Progenitor cell of endocrine pancreas (in vitro differentiated cells): ENCODE measurements at regions not wholly inside any gene's neighbourhood (a gene's known extent, or its start where the extent isn't known, plus 50 kb on each side); places are given as distances from the start of the nearest gene placed in this dataset.

ENCODE experiments used
- DNase-seq: peaks from one replicate; pipeline ENCODE4 v3.0.0; 2021; ENCODE audit warnings: low spot score; ENCODE audit not compliant: unreplicated experiment
- H3K27ac Mint-ChIP-seq: 2 replicates; pipeline ENCODE4 v1.8.0; 2021; ENCODE audit warnings: mild to moderate bottlenecking, moderate library complexity, mixed read lengths
- H3K27me3 Mint-ChIP-seq: 2 replicates; pipeline ENCODE4 v1.8.0; 2021; ENCODE audit warnings: mixed read lengths
- H3K36me3 Mint-ChIP-seq: 2 replicates; pipeline ENCODE4 v1.8.0; 2022; ENCODE audit warnings: mixed read lengths; ENCODE audit not compliant: insufficient read depth
- H3K4me1 Mint-ChIP-seq: 2 replicates; pipeline ENCODE4 v1.8.0; 2021; ENCODE audit warnings: low read depth, mixed read lengths
- H3K4me3 Mint-ChIP-seq: 2 replicates; pipeline ENCODE4 v1.8.0; 2021; ENCODE audit warnings: low read depth, mild to moderate bottlenecking, moderate library complexity, mixed read lengths
- H3K9me3 Mint-ChIP-seq: 2 replicates; pipeline ENCODE4 v1.8.0; 2021; ENCODE audit warnings: low read depth, mixed read lengths
- TF ChIP-seq, protein P1 (sequence below): fragments of 200-600 bp; sonication (generic); IDR thresholded peaks from one replicate; pipeline ENCODE4 v1.5.0; 2021; ENCODE audit warnings: antibody characterized with exemption, mild to moderate bottlenecking; ENCODE audit not compliant: unreplicated experiment

DNA sequence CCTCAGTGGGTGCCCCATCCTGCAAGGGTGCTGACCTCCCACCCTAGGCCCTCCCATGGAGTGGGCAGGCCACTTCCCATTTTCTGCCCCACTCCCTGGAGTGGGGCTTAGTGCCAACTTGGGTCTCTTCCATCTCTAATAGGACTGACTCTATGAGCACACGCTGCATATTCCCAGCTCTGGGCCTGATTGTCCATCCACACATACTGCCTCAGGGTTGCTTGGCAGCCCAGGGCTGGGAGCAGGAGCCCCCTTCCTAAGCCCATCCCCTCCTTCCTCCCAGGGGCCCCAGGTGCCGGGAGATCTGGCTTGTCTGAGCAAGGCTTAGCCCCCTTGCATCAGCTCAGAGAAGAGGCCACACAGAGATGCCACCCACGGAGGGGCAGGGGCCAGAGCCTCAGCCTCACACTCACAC, 55.1 kb downstream of the PJA1 start:
- H3K4me1 Mint-ChIP-seq = peaks cover 16% of the 10 kb centered on the region
- DNase-seq = no peak
- H3K9me3 Mint-ChIP-seq = peaks cover 9% of the 10 kb centered on the region
- peaks cover 1% of the 10 kb centered on the region for H3K36me3 Mint-ChIP-seq
- no peak overlapping the region for H3K4me3 Mint-ChIP-seq
- no peak overlapping the region for H3K27ac Mint-ChIP-seq
- TF ChIP-seq, protein P1, sequence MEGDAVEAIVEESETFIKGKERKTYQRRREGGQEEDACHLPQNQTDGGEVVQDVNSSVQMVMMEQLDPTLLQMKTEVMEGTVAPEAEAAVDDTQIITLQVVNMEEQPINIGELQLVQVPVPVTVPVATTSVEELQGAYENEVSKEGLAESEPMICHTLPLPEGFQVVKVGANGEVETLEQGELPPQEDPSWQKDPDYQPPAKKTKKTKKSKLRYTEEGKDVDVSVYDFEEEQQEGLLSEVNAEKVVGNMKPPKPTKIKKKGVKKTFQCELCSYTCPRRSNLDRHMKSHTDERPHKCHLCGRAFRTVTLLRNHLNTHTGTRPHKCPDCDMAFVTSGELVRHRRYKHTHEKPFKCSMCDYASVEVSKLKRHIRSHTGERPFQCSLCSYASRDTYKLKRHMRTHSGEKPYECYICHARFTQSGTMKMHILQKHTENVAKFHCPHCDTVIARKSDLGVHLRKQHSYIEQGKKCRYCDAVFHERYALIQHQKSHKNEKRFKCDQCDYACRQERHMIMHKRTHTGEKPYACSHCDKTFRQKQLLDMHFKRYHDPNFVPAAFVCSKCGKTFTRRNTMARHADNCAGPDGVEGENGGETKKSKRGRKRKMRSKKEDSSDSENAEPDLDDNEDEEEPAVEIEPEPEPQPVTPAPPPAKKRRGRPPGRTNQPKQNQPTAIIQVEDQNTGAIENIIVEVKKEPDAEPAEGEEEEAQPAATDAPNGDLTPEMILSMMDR = no peak
- no peaks in the 10 kb centered on the region for H3K27me3 Mint-ChIP-seq

DNA sequence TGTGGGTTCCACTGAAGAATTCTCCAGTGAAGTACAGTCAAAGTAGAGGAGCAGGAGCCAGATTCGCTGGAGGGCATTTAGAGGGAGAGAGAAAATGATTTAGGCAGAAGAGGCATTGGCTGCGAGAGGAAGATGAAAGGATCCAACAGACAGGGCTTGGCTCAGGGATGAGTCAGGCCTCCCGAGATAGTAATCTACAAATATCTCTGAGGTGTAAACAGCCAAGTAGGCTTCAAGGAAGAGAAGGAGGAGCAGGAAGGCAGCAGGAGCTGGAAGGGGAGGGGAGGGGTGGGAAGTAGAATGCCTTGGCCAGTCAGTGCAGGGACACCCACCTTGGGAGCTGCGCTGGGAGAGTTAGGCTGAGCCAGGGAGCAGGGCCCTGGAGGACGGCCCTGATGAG, 55.5 kb downstream of the PJA1 start:
- Mint-ChIP-seq H3K4me1 (peaks cover 16% of the 10 kb centered on the region), H3K9me3 (peaks cover 9% of the 10 kb centered on the region), H3K27me3 (no peaks in the 10 kb centered on the region), H3K27ac (no peak overlapping the region), H3K36me3 (peaks cover 1% of the 10 kb centered on the region), H3K4me3 (no peak overlapping the region)
- DNase-seq = no peak
- TF ChIP-seq, protein P1 = no peak

DNA sequence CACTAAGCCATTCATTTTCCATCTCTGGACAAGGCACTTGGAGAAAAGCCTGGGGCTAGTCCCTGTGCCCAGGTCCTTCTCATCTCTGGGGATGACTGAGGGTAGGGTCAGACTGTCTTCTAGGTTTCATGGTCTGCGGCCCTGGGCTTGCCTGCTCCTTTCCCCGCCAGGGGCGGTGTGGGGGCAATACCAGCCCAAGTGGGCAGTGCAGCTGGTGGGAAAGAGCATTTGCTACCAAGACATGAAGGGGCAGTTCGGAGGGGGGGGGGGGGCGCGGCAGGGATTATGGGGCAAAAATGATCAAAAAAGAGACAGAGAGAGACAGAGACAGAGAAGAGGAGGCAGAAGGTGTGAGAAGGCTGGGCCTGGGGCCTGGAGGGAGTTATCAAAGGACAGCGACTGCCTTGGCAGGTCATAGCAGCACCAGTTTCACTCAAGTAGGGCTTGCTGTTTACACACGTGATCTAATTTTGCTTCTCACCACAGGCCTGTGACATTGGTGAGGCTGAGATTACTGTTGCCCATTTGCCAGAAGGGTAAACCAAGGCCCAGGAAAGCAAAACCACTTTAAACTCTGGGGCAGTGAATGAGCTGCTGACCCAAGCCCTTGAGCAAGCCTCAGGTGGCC, 56.1 kb downstream of the PJA1 start:
- Mint-ChIP-seq H3K27ac (no peak overlapping the region), H3K9me3 (peaks cover 6% of the 10 kb centered on the region), H3K36me3 (peaks cover 1% of the 10 kb centered on the region), H3K4me1 (peaks cover 18% of the 10 kb centered on the region), H3K4me3 (no peak overlapping the region), H3K27me3 (no peaks in the 10 kb centered on the region)
- TF ChIP-seq, protein P1 = no peak
- DNase-seq = no peak

GRCh38 chrX:69107747-69108401, 57.4 kb downstream of the PJA1 start:
- Mint-ChIP-seq H3K27ac (peak overlapping the region; percentile 71), H3K27me3 (no peaks in the 10 kb centered on the region), H3K9me3 (peaks cover 10% of the 10 kb centered on the region), H3K36me3 (peaks cover 1% of the 10 kb centered on the region), H3K4me1 (peaks cover 22% of the 10 kb centered on the region), H3K4me3 (no peak overlapping the region)
- no peak for DNase-seq
- TF ChIP-seq, protein P1 = no peak

GRCh38 chrX:69107231-69107739, 58.0 kb downstream of the PJA1 start:
- H3K27ac Mint-ChIP-seq = peak overlapping the region; percentile 88
- peak; percentile 18 for DNase-seq
- no peak overlapping the region for H3K4me3 Mint-ChIP-seq
- peaks cover 1% of the 10 kb centered on the region for H3K36me3 Mint-ChIP-seq
- H3K4me1 Mint-ChIP-seq = peaks cover 24% of the 10 kb centered on the region
- TF ChIP-seq, protein P1 = no peak
- H3K27me3 Mint-ChIP-seq = no peaks in the 10 kb centered on the region
- H3K9me3 Mint-ChIP-seq = peaks cover 16% of the 10 kb centered on the region
